ENCODE measurements at regions not wholly inside any gene's neighbourhood (a gene's known extent, or its start where the extent isn't known, plus 50 kb on each side); places are given as distances from the start of the nearest gene placed in this dataset.

GRCh38 chr2:161049559-161049958 is 110.7 kb upstream of the TANK start:
- POLR2A ChIA-PET = interaction anchor here (0.8 kb wide), 1 partner anchor 335 kb away, joined by 3 read pairs; no protein-coding TSS in a partner anchor
- Histone ChIP-seq H3K9me3 (ENCODE audit: control insufficient read depth in 2 of 3, low read length in 3 of 3) (no peaks in the 10 kb centered on the region), H3K27ac (ENCODE audit: low read depth, low read length) (no peak overlapping the region), H3K4me3 (ENCODE audit: low read length) (no peak overlapping the region), H3K36me3 (ENCODE audit: control insufficient read depth in 2 of 3, insufficient read depth in 3 of 3, low read length in 3 of 3) (no peaks in the 10 kb centered on the region), H3K27me3 (ENCODE audit: control insufficient read depth in 2 of 2, insufficient read depth in 2 of 2, low read length in 2 of 2) (no peaks in the 10 kb centered on the region), H3K4me1 (ENCODE audit: control insufficient read depth in 2 of 2, insufficient read depth in 2 of 2, low read length in 2 of 2) (no peaks in the 10 kb centered on the region)
- intact Hi-C loops (cut with micrococcal nuclease) = no loop called here
- Mint-ChIP-seq H3K9me3 (peaks cover 0 to 6% (median 0%) of the 10 kb centered on the region in 11 donors), H3K27me3 (peaks cover 18 to 69% (median 36%) of the 10 kb centered on the region in 5 donors), H3K27ac (no peak overlapping the region), H3K4me1 (no peaks in the 10 kb centered on the region), H3K36me3 (peaks cover 0 to 2% (median 0%) of the 10 kb centered on the region in 5 donors), H3K4me3 (no peak overlapping the region)
- CTCF ChIA-PET = no interaction called here
- ATAC-seq (no peak), DNase-seq (no peak)

GRCh38 chr2:161052214-161052613 is 108.0 kb upstream of the TANK start:
- H3K36me3 Mint-ChIP-seq = peaks cover 0 to 4% (median 0%) of the 10 kb centered on the region in 5 donors
- CTCF ChIA-PET = no interaction called here
- H3K9me3 ChIP-seq (ENCODE audit: control insufficient read depth in 2 of 3, low read length in 3 of 3) = no peaks in the 10 kb centered on the region
- ATAC-seq (no peak), DNase-seq (no peak)
- H3K9me3 Mint-ChIP-seq = peaks cover 2 to 16% (median 7%) of the 10 kb centered on the region in 11 donors
- H3K27ac Mint-ChIP-seq = no peak overlapping the region
- no peak overlapping the region for H3K4me3 Mint-ChIP-seq
- no peaks in the 10 kb centered on the region for H3K36me3 ChIP-seq (ENCODE audit: control insufficient read depth in 2 of 3, insufficient read depth in 3 of 3, low read length in 3 of 3)
- POLR2A ChIA-PET = no interaction called here
- H3K4me1 ChIP-seq (ENCODE audit: control insufficient read depth in 2 of 2, insufficient read depth in 2 of 2, low read length in 2 of 2) = no peaks in the 10 kb centered on the region
- intact Hi-C loops (cut with micrococcal nuclease) = no loop called here
- H3K27me3 Mint-ChIP-seq = peaks cover 7 to 62% (median 30%) of the 10 kb centered on the region in 5 donors
- H3K4me3 ChIP-seq (ENCODE audit: low read length) = no peak overlapping the region
- H3K27ac ChIP-seq (ENCODE audit: low read depth, low read length) = no peak overlapping the region
- no peaks in the 10 kb centered on the region for H3K27me3 ChIP-seq (ENCODE audit: control insufficient read depth in 2 of 2, insufficient read depth in 2 of 2, low read length in 2 of 2)
- no peaks in the 10 kb centered on the region for H3K4me1 Mint-ChIP-seq

GRCh38 chr2:161055289-161055688 is 104.9 kb upstream of the TANK start:
- Mint-ChIP-seq H3K9me3 (peaks cover 2 to 17% (median 7%) of the 10 kb centered on the region in 11 donors), H3K4me1 (no peaks in the 10 kb centered on the region), H3K27ac (no peak overlapping the region), H3K4me3 (no peak overlapping the region), H3K27me3 (peaks cover 3 to 46% (median 25%) of the 10 kb centered on the region in 5 donors), H3K36me3 (peaks cover 0 to 4% (median 0%) of the 10 kb centered on the region in 5 donors)
- H3K27ac ChIP-seq (ENCODE audit: low read depth, low read length) = no peak overlapping the region
- CTCF ChIA-PET = no interaction called here
- no peaks in the 10 kb centered on the region for H3K9me3 ChIP-seq (ENCODE audit: control insufficient read depth in 2 of 3, low read length in 3 of 3)
- no peaks in the 10 kb centered on the region for H3K4me1 ChIP-seq (ENCODE audit: control insufficient read depth in 2 of 2, insufficient read depth in 2 of 2, low read length in 2 of 2)
- no peak overlapping the region for H3K4me3 ChIP-seq (ENCODE audit: low read length)
- no peak for DNase-seq
- no peaks in the 10 kb centered on the region for H3K36me3 ChIP-seq (ENCODE audit: control insufficient read depth in 2 of 3, insufficient read depth in 3 of 3, low read length in 3 of 3)
- H3K27me3 ChIP-seq (ENCODE audit: control insufficient read depth in 2 of 2, insufficient read depth in 2 of 2, low read length in 2 of 2) = no peaks in the 10 kb centered on the region
- no peak for ATAC-seq
- intact Hi-C loops (cut with micrococcal nuclease) = no loop called here
- POLR2A ChIA-PET = no interaction called here

GRCh38 chr2:161059388-161059787 is 100.8 kb upstream of the TANK start:
- Histone ChIP-seq H3K9me3 (ENCODE audit: control insufficient read depth in 2 of 3, low read length in 3 of 3) (no peaks in the 10 kb centered on the region), H3K27ac (ENCODE audit: low read depth, low read length) (no peak overlapping the region), H3K4me1 (ENCODE audit: control insufficient read depth in 2 of 2, insufficient read depth in 2 of 2, low read length in 2 of 2) (no peaks in the 10 kb centered on the region), H3K4me3 (ENCODE audit: low read length) (no peak overlapping the region), H3K27me3 (ENCODE audit: control insufficient read depth in 2 of 2, insufficient read depth in 2 of 2, low read length in 2 of 2) (no peaks in the 10 kb centered on the region), H3K36me3 (ENCODE audit: control insufficient read depth in 2 of 3, insufficient read depth in 3 of 3, low read length in 3 of 3) (no peaks in the 10 kb centered on the region)
- intact Hi-C loops (cut with micrococcal nuclease) = no loop called here
- Mint-ChIP-seq H3K9me3 (peaks cover 2 to 17% (median 6%) of the 10 kb centered on the region in 11 donors), H3K27ac (no peak overlapping the region), H3K36me3 (peaks cover 0 to 4% (median 0%) of the 10 kb centered on the region in 5 donors), H3K27me3 (peaks cover 0 to 12% (median 3%) of the 10 kb centered on the region in 5 donors), H3K4me1 (peaks cover 2 to 5% (median 5%) of the 10 kb centered on the region in 7 donors), H3K4me3 (no peak overlapping the region)
- ATAC-seq = no peak
- DNase-seq = no peak
- ChIA-PET POLR2A (interaction anchor here (0.6 kb wide), 1 partner anchor 17 kb away, joined by 5 read pairs; no protein-coding TSS in a partner anchor), CTCF (no interaction called here)

- POLR2A ChIA-PET = interaction anchor here (0.7 kb wide), 1 partner anchor 17 kb away, joined by 6 read pairs; no protein-coding TSS in a partner anchor
- Mint-ChIP-seq H3K4me3 (no peak overlapping the region), H3K4me1 (peaks cover 2 to 5% (median 5%) of the 10 kb centered on the region in 7 donors), H3K27ac (no peak overlapping the region), H3K9me3 (peaks cover 0 to 7% (median 4%) of the 10 kb centered on the region in 11 donors), H3K27me3 (peaks cover 0 to 11% (median 2%) of the 10 kb centered on the region in 5 donors), H3K36me3 (no peaks in the 10 kb centered on the region)
- ATAC-seq = no peak
- DNase-seq = no peak
- H3K9me3 ChIP-seq (ENCODE audit: control insufficient read depth in 2 of 3, low read length in 3 of 3) = no peaks in the 10 kb centered on the region
- CTCF ChIA-PET = no interaction called here
- H3K27me3 ChIP-seq (ENCODE audit: control insufficient read depth in 2 of 2, insufficient read depth in 2 of 2, low read length in 2 of 2) = no peaks in the 10 kb centered on the region
- no peaks in the 10 kb centered on the region for H3K36me3 ChIP-seq (ENCODE audit: control insufficient read depth in 2 of 3, insufficient read depth in 3 of 3, low read length in 3 of 3)
- intact Hi-C loops (cut with micrococcal nuclease) = loop anchor here (2.0 to 10.0 kb wide), 7 partner anchors 67 to 1349 kb away; partner anchors contain the start of genes MARCHF7 (in 1 of the 2) and TANK (in 1 of the 2)
- H3K27ac ChIP-seq (ENCODE audit: low read depth, low read length) = no peak overlapping the region
- H3K4me1 ChIP-seq (ENCODE audit: control insufficient read depth in 2 of 2, insufficient read depth in 2 of 2, low read length in 2 of 2) = no peaks in the 10 kb centered on the region
- H3K4me3 ChIP-seq (ENCODE audit: low read length) = no peak overlapping the region
Measured at GRCh38 chr2:161061786-161062185, 98.4 kb upstream of the TANK start.

- no peaks in the 10 kb centered on the region for H3K36me3 Mint-ChIP-seq
- H3K27me3 Mint-ChIP-seq = peaks cover 0 to 5% (median 0%) of the 10 kb centered on the region in 5 donors
- H3K27ac ChIP-seq (ENCODE audit: low read depth, low read length) = no peak overlapping the region
- no peaks in the 10 kb centered on the region for H3K9me3 Mint-ChIP-seq
- no peaks in the 10 kb centered on the region for H3K36me3 ChIP-seq (ENCODE audit: control insufficient read depth in 2 of 3, insufficient read depth in 3 of 3, low read length in 3 of 3)
- H3K4me3 Mint-ChIP-seq = no peak overlapping the region
- H3K4me1 ChIP-seq (ENCODE audit: control insufficient read depth in 2 of 2, insufficient read depth in 2 of 2, low read length in 2 of 2) = no peaks in the 10 kb centered on the region
- no peaks in the 10 kb centered on the region for H3K27me3 ChIP-seq (ENCODE audit: control insufficient read depth in 2 of 2, insufficient read depth in 2 of 2, low read length in 2 of 2)
- ATAC-seq (peak; percentile 94), DNase-seq (peak; percentile 17 to 70 (median 62))
- no peak overlapping the region for H3K4me3 ChIP-seq (ENCODE audit: low read length)
- intact Hi-C loops (cut with micrococcal nuclease) = loop anchor here (1.0 to 10.0 kb wide), 13 partner anchors 14 to 1351 kb away; partner anchors contain the start of genes MARCHF7 (in 1 of the 2) and TANK (in 1 of the 2)
- CTCF ChIA-PET = interaction anchor here (0.6 to 2.2 kb wide), 12 partner anchors 15 to 1179 kb away, joined by 3 to 9 read pairs (median 4); no protein-coding TSS in a partner anchor
- H3K9me3 ChIP-seq (ENCODE audit: control insufficient read depth in 2 of 3, low read length in 3 of 3) = no peaks in the 10 kb centered on the region
- POLR2A ChIA-PET = no interaction called here
- peaks cover 2 to 12% (median 5%) of the 10 kb centered on the region in 7 donors for H3K4me1 Mint-ChIP-seq
- H3K27ac Mint-ChIP-seq = peak overlapping the region in 3 of 9 donors; percentile 18 to 65 (median 53)
Measured at GRCh38 chr2:161063157-161063945, 96.9 kb upstream of the TANK start.

Data from naive thymus-derived CD4-positive, alpha-beta T cell (primary cell).